H9 (cell line): ENCODE measurements at regions not wholly inside any gene's neighbourhood (a gene's known extent, or its start where the extent isn't known, plus 50 kb on each side); places are given as distances from the start of the nearest gene placed in this dataset.

Experiments used
- DNase-seq: peaks from one replicate; pipeline ENCODE4 v3.0.0-alpha.2; 2017
- H2AFZ ChIP-seq: one replicate; pipeline ENCODE4 v1.6.1; 2013; ENCODE audit warnings: mild to moderate bottlenecking, low read length, control low read depth, moderate library complexity
- H2AK5ac ChIP-seq: 2 replicates; pipeline ENCODE4 v1.6.1; 2013; ENCODE audit warnings: low read length, control low read depth, mixed read lengths; ENCODE audit not compliant: insufficient read length
- H2BK120ac ChIP-seq: one replicate; pipeline ENCODE4 v1.6.1; 2013; ENCODE audit warnings: low read depth, mild to moderate bottlenecking, low read length, control low read depth, inconsistent platforms; ENCODE audit not compliant: poor library complexity, severe bottlenecking
- H2BK12ac ChIP-seq: 2 replicates; pipeline ENCODE4 v1.6.1; 2013; ENCODE audit warnings: low read length, control low read depth, mixed read lengths, low read depth; ENCODE audit not compliant: insufficient read length
- H2BK15ac ChIP-seq: 2 replicates; pipeline ENCODE4 v1.6.1; 2013; ENCODE audit warnings: low read depth, low read length, control low read depth
- H2BK20ac ChIP-seq: one replicate; pipeline ENCODE4 v1.6.1; 2013; ENCODE audit warnings: low read depth, mild to moderate bottlenecking, low read length, control low read depth, inconsistent platforms; ENCODE audit not compliant: poor library complexity, severe bottlenecking
- H2BK5ac ChIP-seq: 2 replicates; pipeline ENCODE4 v1.6.1; 2013; ENCODE audit warnings: low read length, control low read depth, mixed read lengths; ENCODE audit not compliant: insufficient read length
- H3K14ac ChIP-seq: 2 replicates; pipeline ENCODE4 v1.6.1; 2013; ENCODE audit warnings: low read length, control low read depth; ENCODE audit not compliant: insufficient read depth
- H3K18ac ChIP-seq: 2 replicates; pipeline ENCODE4 v1.6.1; 2013; ENCODE audit warnings: low read depth, mild to moderate bottlenecking, mixed read lengths, low read length, control low read depth; ENCODE audit not compliant: insufficient read length
- H3K23ac ChIP-seq: 2 replicates; pipeline ENCODE4 v1.6.1; 2013; ENCODE audit warnings: low read length, control low read depth, mixed read lengths, low read depth; ENCODE audit not compliant: insufficient read length
- H3K23me2 ChIP-seq: 2 replicates; pipeline ENCODE4 v1.6.1; 2013; ENCODE audit warnings: low read depth, mild to moderate bottlenecking, mixed read lengths, low read length, control low read depth; ENCODE audit not compliant: insufficient read length, poor library complexity, severe bottlenecking
- H3K27ac ChIP-seq: 2 replicates; pipeline ENCODE4 v1.5.1; 2013; ENCODE audit warnings: low read length, control low read depth, mixed read lengths, low read depth; ENCODE audit not compliant: insufficient read length
- H3K27me3 ChIP-seq: 2 replicates; pipeline ENCODE4 v1.6.1; 2013; ENCODE audit warnings: low read length, control low read depth, inconsistent platforms; ENCODE audit not compliant: insufficient read depth
- H3K4ac ChIP-seq: 2 replicates; pipeline ENCODE4 v1.6.1; 2013; ENCODE audit warnings: low read depth, mild to moderate bottlenecking, control low read depth, inconsistent platforms, low read length, moderate library complexity
- H3K4me1 ChIP-seq: 2 replicates; pipeline ENCODE4 v1.6.1; 2013; ENCODE audit warnings: low read length, control low read depth, inconsistent platforms; ENCODE audit not compliant: insufficient read depth
- H3K4me2 ChIP-seq: 2 replicates; pipeline ENCODE4 v1.6.1; 2013; ENCODE audit warnings: low read length, control low read depth, mixed read lengths; ENCODE audit not compliant: insufficient read length, insufficient read depth
- H3K56ac ChIP-seq: 2 replicates; pipeline ENCODE4 v1.6.1; 2013; ENCODE audit warnings: low read depth, mild to moderate bottlenecking, mixed read lengths, low read length, control low read depth; ENCODE audit not compliant: insufficient read length
- H3K79me1 ChIP-seq: 2 replicates; pipeline ENCODE4 v1.6.1; 2013; ENCODE audit warnings: low read depth, mild to moderate bottlenecking, moderate library complexity, low read length, control low read depth, inconsistent platforms; ENCODE audit not compliant: insufficient read depth, poor library complexity, severe bottlenecking
- H3K79me2 ChIP-seq: 2 replicates; pipeline ENCODE4 v1.6.1; 2013; ENCODE audit warnings: low read length, control low read depth, inconsistent platforms; ENCODE audit not compliant: insufficient read depth
- H3K9ac ChIP-seq: 2 replicates; pipeline ENCODE4 v1.6.1; 2013; ENCODE audit warnings: low read length, control low read depth, mixed read lengths; ENCODE audit not compliant: insufficient read length; ENCODE audit errors: extremely low read depth
- H3K9me3 ChIP-seq: one replicate; pipeline ENCODE4 v1.6.1; 2013; ENCODE audit warnings: low read depth, low read length, inconsistent platforms; ENCODE audit not compliant: control insufficient read depth
- H3T11ph ChIP-seq: one replicate; pipeline ENCODE4 v1.6.1; 2013; ENCODE audit warnings: mild to moderate bottlenecking, low read length, control low read depth, inconsistent platforms
- H4K20me1 ChIP-seq: one replicate; pipeline ENCODE4 v1.6.1; 2013; ENCODE audit not compliant: control insufficient read depth, insufficient read length, insufficient read depth
- H4K5ac ChIP-seq: 2 replicates; pipeline ENCODE4 v1.6.1; 2013; ENCODE audit warnings: low read depth, mild to moderate bottlenecking, mixed read lengths, low read length, control low read depth; ENCODE audit not compliant: insufficient read length
- H4K8ac ChIP-seq: replicated peaks from 2 replicates; pipeline ENCODE4 v1.6.1; 2013; ENCODE audit warnings: low read length, control low read depth, mixed read lengths, low read depth; ENCODE audit not compliant: insufficient read length
- H4K91ac ChIP-seq: 2 replicates; pipeline ENCODE4 v1.6.1; 2013; ENCODE audit warnings: low read depth, mild to moderate bottlenecking, moderate library complexity, mixed read lengths, low read length, control low read depth; ENCODE audit not compliant: insufficient read length
- H3K27ac Mint-ChIP-seq, 3 experiments: 2 replicates in 2 of 3; 3 replicates in 1 of 3; pipeline ENCODE4 v1.8.0; 2020 to 2021; ENCODE audit warnings: mixed read lengths in 3 of 3, mild to moderate bottlenecking in 1 of 3, moderate library complexity in 1 of 3
- H3K27me3 Mint-ChIP-seq: 2 replicates; pipeline ENCODE4 v1.8.0; 2021; ENCODE audit warnings: low read depth, mild to moderate bottlenecking, moderate library complexity, mixed read lengths
- H3K36me3 Mint-ChIP-seq, 3 experiments: 2 replicates in 2 of 3; 3 replicates in 1 of 3; pipeline ENCODE4 v1.8.0; 2020 to 2021; ENCODE audit warnings: low read depth in 3 of 3, mixed read lengths in 3 of 3; ENCODE audit not compliant: insufficient read depth in 1 of 3
- H3K4me1 Mint-ChIP-seq, 2 experiments: 2 replicates each; pipeline ENCODE4 v1.8.0; 2020; ENCODE audit warnings: mixed read lengths in 2 of 2
- H3K4me3 Mint-ChIP-seq, 2 experiments: 2 replicates in 1 of 2; 3 replicates in 1 of 2; pipeline ENCODE4 v1.8.0; 2020 to 2021; ENCODE audit warnings: mild to moderate bottlenecking in 2 of 2, mixed read lengths in 2 of 2, moderate library complexity in 1 of 2
- H3K9me3 Mint-ChIP-seq, 2 experiments: 2 replicates in 1 of 2; 3 replicates in 1 of 2; pipeline ENCODE4 v1.8.0; 2020; ENCODE audit warnings: mild to moderate bottlenecking in 2 of 2, mixed read lengths in 2 of 2, moderate library complexity in 1 of 2
- CTCF ChIP-seq: fragments of 200-600 bp; sonication (generic); conservative IDR thresholded peaks from 3 replicates; pipeline ENCODE4 v1.8.0; 2021; ENCODE audit warnings: antibody characterized with exemption, mild to moderate bottlenecking
- WGBS: extraction: QIAGEN DNeasy Blood & Tissue Kit; methylation state at CpG from one replicate; pipeline ENCODE4 v1.1.7; 2013; ENCODE audit warnings: missing lambda C conversion rate, low lambda C conversion rate, mixed read lengths; ENCODE audit not compliant: insufficient read length; ENCODE audit errors: extremely low coverage; 5-methylcytosine and 5-hydroxymethylcytosine counted together

GRCh38 chr14:89702073-89702875 is 252.3 kb downstream of the EFCAB11 start:
- Histone ChIP-seq H3K14ac (no peak overlapping the region; the same call in 1 of the 2 replicates), H3K4ac (no peak overlapping the region), H2AK5ac (no peak overlapping the region), H3K27ac (no peak overlapping the region), H3K4me2 (peak overlapping the region; percentile 4), H3K79me1 (no peaks in the 10 kb centered on the region), H3K9ac (no peak overlapping the region), H3K4me1 (no peaks in the 10 kb centered on the region; the same call in 1 of the 2 replicates), H3K23me2 (peaks cover 4% of the 10 kb centered on the region), H2BK15ac (no peak overlapping the region), H3K9me3 (no peaks in the 10 kb centered on the region), H2BK5ac (no peak overlapping the region), H2BK12ac (no peak overlapping the region), H4K20me1 (no peaks in the 10 kb centered on the region), H4K91ac (no peak overlapping the region), H3K27me3 (no peaks in the 10 kb centered on the region; the same call in 1 of the 2 replicates), H3K23ac (no peak overlapping the region), H3K79me2 (no peaks in the 10 kb centered on the region), H3K56ac (no peak overlapping the region), H2BK20ac (no peak overlapping the region), H3T11ph (no peak overlapping the region), H3K18ac (no peak overlapping the region), H2BK120ac (no peak overlapping the region), H4K5ac (no peak overlapping the region), H2AFZ (no peak overlapping the region), H4K8ac (no peak overlapping the region)
- Mint-ChIP-seq H3K27ac (no peak overlapping the region), H3K36me3 (peaks cover 0 to 15% (median 13%) of the 10 kb centered on the region in 3 experiments; a peak in 5 of 7 replicates), H3K27me3 (peaks cover 38% of the 10 kb centered on the region), H3K4me3 (peak overlapping the region; percentile 46 to 68; a peak in 4 of 5 replicates), H3K4me1 (peaks cover 13 to 18% of the 10 kb centered on the region in 2 experiments), H3K9me3 (peaks cover 22% of the 10 kb centered on the region in 2 experiments; a peak in 4 of 5 replicates)
- WGBS: no CpG with 5 or more reads among the region's 6 CpGs
- DNase-seq: no peak
- no peak for TF ChIP-seq CTCF
